Forelimb muscle (tissue), 1 donor: ENCODE measurements at regions not wholly inside any gene's neighbourhood (a gene's known extent, or its start where the extent isn't known, plus 50 kb on each side); places are given as distances from the start of the nearest gene placed in this dataset.
A peak's percentile ranks its signal among the peaks of the same experiment; 100 is the strongest.

Experiments
- DNase-seq: peaks from one replicate; pipeline ENCODE4 v3.0.0-alpha.2; 2013; ENCODE audit warnings: low read depth

DNA sequence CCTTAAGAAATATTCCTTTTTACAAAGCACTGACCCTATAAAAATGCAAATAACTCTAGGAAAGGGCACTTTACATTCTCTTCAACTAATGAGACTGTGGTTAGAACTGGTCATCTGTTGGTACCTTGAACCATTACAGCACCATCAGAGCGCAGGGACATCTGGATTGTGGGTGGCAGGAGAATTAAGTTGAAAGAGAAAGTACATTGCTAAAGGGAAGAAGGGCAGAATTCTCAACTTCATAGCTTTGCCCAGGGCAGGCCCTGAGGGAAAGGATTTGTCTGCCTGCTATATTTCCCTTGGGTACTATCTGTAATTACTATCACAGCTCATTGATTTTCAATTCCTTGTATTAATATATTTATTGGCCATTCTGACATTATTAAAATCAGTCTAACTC is 196.8 kb downstream of the KLF12 start:
- no peak for DNase-seq

GRCh38 chr13:73935991-73936390 is 198.2 kb downstream of the KLF12 start:
- peak; percentile 75 for DNase-seq

DNA sequence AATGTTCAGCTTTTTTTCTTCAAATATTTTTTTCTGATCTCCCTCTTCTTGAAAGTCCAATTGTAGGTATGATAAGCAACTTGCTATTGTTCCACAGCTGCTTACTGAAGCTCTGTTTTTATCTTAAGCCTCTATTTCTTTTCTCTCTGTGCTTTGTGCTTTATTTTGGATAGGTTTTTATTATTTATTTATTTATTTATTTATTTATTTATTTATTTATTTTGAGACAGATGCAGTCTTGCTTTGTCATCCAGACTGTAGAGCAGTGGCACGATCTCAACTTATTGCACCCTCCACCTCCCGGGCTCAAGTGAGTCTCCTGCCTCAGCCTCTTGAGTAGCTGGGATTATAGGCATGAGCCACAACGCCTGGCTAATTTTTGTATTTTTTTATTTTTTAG is 199.4 kb downstream of the KLF12 start:
- DNase-seq = no peak

- DNase-seq = no peak
Measured at GRCh38 chr13:73934215-73934641, 200.0 kb downstream of the KLF12 start.

DNA sequence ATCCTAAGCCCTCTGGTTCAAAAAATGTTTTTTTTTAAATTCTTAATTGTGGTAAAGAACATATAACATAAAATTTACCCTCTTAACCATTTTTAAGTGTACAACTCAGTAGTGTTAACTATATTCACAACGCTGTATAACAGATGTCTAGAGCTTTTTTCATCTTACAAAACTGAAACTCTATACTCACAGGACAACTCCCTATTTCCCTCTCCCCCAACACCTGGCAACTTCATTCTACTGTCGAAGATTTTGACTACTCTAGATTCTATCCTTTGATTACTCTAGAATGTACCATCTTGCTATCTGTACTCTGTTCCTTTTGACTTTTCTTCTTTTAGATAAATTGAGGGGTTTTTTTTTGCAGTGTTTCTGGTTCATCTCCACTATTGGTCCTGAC is 200.4 kb downstream of the KLF12 start:
- no peak for DNase-seq

- DNase-seq = no peak
Measured at GRCh38 chr13:73932091-73932490, 202.1 kb downstream of the KLF12 start.

- DNase-seq = no peak
Measured at GRCh38 chr13:73929287-73929932, 204.8 kb downstream of the KLF12 start.

- no peak for DNase-seq
Measured at GRCh38 chr13:73924607-73925006, 209.6 kb downstream of the KLF12 start.

DNA sequence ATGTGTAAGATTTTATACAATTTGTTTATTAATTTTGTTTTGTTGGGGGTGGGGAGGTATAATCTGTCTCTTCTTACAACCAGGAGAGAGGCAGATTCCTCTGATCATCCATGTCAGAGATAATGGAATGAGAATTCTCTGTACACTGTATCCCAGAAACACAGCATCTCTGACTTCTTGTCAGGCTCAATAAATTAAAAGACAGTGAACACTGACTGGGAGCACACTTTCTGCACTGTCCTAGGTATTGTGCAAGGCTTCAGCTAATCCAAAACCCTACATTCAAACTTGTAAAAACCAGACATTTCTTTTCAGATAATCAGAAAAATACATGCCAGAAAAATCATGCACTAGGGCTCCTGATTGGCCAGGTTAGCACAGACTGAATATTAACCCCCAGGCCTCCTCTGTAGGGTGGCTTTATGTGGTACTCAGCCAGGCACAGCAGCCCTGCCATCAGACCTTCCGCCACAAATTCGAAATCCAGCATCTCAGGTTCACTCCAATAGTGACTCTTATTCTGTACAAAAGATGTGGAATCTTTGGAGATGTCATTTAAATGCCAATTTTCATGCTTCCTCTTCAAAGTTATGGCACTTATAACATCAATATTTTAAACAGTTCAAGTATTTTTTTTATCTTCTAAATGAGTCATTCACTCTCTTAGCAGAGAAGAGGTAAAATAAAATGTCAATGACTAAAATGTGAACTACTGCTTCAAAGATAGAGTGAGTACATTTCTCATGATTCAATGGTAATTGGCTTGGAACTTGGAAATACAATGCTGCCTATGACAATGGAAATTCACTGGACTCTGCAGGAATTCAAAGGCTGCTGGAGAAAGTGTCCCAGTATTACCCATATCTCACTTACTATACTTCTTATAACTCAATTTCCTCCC is 211.5 kb downstream of the KLF12 start:
- no peak for DNase-seq

GRCh38 chr13:73918691-73919090 is 215.5 kb downstream of the KLF12 start:
- no peak for DNase-seq

GRCh38 chr13:73913751-73914518 is 220.3 kb downstream of the KLF12 start:
- no peak for DNase-seq

DNA sequence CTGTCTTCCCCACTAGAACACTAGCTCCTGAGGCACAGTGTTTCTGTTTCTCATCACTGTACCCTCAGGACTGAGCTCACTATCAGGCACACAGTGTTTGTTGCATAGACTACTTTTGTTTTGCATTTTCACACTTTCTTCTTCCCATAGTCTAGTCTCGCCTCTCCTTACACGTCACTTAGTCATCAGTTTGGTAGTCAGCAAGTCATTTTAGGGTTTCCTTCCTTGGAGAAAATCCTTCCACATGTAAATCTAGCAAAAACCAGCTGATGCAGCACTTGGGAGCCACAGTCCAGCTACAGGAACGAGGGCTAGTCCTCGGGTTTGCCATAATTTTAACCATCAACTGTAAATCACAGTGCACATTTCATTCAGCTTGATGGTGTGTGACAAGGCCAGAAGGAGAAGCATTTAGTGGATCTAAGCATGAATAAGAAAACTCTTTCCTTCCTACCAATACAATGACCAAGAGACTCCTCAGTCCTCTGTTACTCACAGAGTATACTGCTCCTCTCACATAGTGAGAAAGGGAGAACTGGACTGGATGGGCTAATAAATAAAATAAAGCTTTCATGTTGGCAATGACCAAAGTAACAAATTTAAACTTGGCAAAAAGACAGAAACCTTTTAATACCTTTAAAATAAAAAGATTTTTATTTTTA is 221.0 kb downstream of the KLF12 start:
- no peak for DNase-seq

DNA sequence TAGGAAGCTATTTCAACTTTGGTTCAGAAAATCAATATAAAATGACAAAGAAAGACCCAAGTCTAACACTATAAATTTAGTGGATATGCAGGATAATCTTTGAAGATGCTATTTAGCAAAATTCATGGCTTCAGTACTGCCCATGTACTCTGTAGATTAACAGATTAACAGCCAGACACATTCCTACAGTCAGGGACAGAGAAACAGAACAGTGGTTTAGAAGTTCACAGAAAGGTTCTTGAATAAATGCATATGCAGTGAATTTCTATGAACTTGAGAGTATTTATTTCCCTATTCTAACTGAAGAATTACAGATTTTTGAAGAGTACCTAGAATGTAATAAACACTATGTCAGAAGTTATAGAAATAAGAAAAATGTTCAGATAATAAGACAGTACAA is 222.8 kb downstream of the KLF12 start:
- DNase-seq = no peak

GRCh38 chr13:73910733-73911132 is 223.5 kb downstream of the KLF12 start:
- DNase-seq = no peak

- DNase-seq = no peak
Measured at GRCh38 chr13:73908809-73909208, 225.4 kb downstream of the KLF12 start.

- no peak for DNase-seq
Measured at GRCh38 chr13:73904625-73905024, 229.6 kb downstream of the KLF12 start.

DNA sequence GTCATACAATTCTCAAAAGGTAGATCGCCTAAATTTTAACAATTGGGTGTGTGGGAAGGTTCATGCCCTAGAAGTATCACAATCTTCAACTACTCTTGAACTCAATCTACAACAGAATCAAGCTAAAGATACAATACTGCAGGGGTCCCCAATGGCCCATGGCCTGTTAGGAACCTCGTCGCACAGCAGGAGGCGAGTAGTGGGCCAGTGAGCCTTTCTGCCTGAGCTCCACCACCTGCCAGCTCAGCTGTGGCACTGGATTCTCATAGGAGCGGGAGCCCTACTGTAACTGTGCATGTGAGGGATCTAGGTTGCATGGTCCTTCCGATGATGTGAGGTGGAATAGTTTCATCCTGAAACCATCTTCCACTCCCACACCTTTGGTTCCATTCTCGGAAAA is 230.6 kb downstream of the KLF12 start:
- no peak for DNase-seq

GRCh38 chr13:73902847-73903246 is 231.4 kb downstream of the KLF12 start:
- no peak for DNase-seq

DNA sequence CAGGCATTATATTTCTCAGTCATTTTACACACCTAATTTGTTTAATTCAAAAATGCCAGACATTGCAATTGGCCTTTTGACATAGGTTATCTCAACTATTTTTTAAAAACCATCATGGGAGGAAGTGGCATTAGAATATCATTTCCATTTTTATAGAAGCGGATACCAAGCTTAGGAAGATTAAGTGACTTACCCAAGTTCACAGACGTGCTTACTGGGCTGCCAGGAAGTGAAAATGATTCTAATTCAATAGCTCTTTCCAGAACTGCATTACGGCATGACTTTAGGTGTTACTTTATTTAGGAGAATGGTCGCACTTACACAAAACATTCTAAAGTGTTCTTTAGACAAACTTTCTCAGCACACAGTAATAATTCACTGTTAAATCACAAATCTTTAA is 231.9 kb downstream of the KLF12 start:
- no peak for DNase-seq

DNA sequence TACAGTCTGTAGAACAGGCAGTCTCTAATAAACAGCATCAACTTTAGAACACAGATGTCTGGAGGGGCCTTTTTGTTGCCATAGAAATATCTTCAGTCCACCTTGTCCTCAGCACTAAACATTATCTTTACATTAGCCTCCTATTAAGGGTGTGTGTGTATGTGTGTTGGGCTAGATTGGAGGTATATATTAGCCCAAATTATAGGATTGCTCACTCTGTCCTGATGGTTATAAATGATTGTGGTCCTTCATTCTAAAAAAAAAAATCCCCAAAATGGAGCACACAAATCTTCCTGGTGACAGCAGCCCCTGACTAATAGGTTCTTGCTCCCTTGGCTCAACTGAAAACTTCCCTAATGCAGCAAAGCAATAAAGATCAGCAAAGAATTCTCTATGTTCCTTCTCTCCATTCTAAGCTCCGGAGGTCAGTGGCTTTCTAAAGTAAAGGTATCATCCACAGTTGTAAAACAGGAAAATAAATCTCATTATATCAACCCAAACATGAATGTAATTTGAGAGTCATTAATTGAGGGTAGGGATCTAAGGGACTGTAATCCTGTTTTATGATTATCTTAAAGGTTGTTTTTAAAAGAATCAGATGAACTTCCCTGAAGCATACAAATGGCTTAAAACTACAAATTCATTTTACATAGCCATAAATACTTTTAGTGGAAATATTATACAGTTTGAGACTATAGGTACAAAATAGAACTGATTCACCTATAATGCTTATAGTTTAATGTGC is 232.7 kb downstream of the KLF12 start:
- DNase-seq = no peak

DNA sequence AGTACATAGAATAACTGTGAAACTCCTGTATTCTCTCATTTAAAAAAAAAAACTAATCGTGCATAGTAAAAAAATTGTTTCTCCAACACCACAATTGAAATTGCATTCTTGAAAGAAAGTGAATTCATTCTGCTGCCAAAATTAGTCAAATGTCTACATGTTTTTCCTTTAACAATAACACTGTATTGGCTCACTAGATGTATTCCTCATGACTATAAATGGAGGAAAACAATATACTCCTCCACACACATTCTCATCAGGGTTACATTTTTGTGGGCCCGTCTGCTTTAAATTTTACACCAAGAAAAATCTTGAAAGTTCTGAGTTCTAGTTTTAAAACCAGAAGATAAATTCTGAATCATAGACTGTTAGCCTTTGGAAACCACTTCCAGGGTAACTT is 233.6 kb downstream of the KLF12 start:
- no peak for DNase-seq
